Activated CD8-positive, alpha-beta memory T cell treated with anti-CD3 and anti-CD28 coated beads for 48 hours (primary cell): ENCODE measurements at regions not wholly inside any gene's neighbourhood (a gene's known extent, or its start where the extent isn't known, plus 50 kb on each side); places are given as distances from the start of the nearest gene placed in this dataset.

Experiments used
- DNase-seq, 3 experiments: peaks; one replicate each; pipeline ENCODE4 v3.0.0-alpha.2; 2020; ENCODE audit warnings: low read depth in 2 of 3, low spot score in 2 of 3

GRCh38 chr2:58991357-58991756 lies 750.2 kb upstream of the FANCL start:
- DNase-seq: no peak

GRCh38 chr2:58985541-58985940 lies 744.4 kb upstream of the FANCL start:
- no peak for DNase-seq

- DNase-seq: no peak
Measured at GRCh38 chr2:58984731-58985130, 743.6 kb upstream of the FANCL start.

GRCh38 chr2:58983111-58983510 lies 742.0 kb upstream of the FANCL start:
- DNase-seq: no peak

GRCh38 chr2:58981237-58981636 lies 740.1 kb upstream of the FANCL start:
- DNase-seq: no peak

- DNase-seq: no peak
Measured at GRCh38 chr2:58976375-58977071, 735.4 kb upstream of the FANCL start.

GRCh38 chr2:58974881-58975280 lies 733.8 kb upstream of the FANCL start:
- no peak for DNase-seq

GRCh38 chr2:58974426-58974825 lies 733.3 kb upstream of the FANCL start:
- DNase-seq: no peak

GRCh38 chr2:58973811-58974281 lies 732.7 kb upstream of the FANCL start:
- DNase-seq: no peak

GRCh38 chr2:58972737-58973136 lies 731.6 kb upstream of the FANCL start:
- no peak for DNase-seq

GRCh38 chr2:58971511-58972360 lies 730.6 kb upstream of the FANCL start:
- DNase-seq: no peak

- no peak for DNase-seq
Measured at GRCh38 chr2:58970365-58970764, 729.2 kb upstream of the FANCL start.

- DNase-seq: no peak
Measured at GRCh38 chr2:58968885-58969284, 727.8 kb upstream of the FANCL start.

- no peak for DNase-seq
Measured at GRCh38 chr2:58967736-58968135, 726.6 kb upstream of the FANCL start.

- DNase-seq: no peak
Measured at GRCh38 chr2:58965602-58966001, 724.5 kb upstream of the FANCL start.

- no peak for DNase-seq
Measured at GRCh38 chr2:58959996-58960395, 718.9 kb upstream of the FANCL start.

GRCh38 chr2:58957188-58957840 lies 716.2 kb upstream of the FANCL start:
- DNase-seq: no peak

- no peak for DNase-seq
Measured at GRCh38 chr2:58954880-58955385, 713.8 kb upstream of the FANCL start.

- DNase-seq: no peak
Measured at GRCh38 chr2:58951722-58952121, 710.6 kb upstream of the FANCL start.

- DNase-seq: no peak
Measured at GRCh38 chr2:58950795-58951462, 709.8 kb upstream of the FANCL start.

GRCh38 chr2:58939388-58939787 lies 698.3 kb upstream of the FANCL start:
- no peak for DNase-seq
